Activated CD4-positive, alpha-beta T cell treated with anti-CD3 and anti-CD28 coated beads, Interleukin-2, amount 10 ng/mL, durations not matched to agents 24 days and 14 days (primary cell): ENCODE measurements at regions not wholly inside any gene's neighbourhood (a gene's known extent, or its start where the extent isn't known, plus 50 kb on each side); places are given as distances from the start of the nearest gene placed in this dataset.

Experiments used
- DNase-seq: peaks from one replicate; pipeline ENCODE4 v3.0.0; 2022
- H3K27ac Mint-ChIP-seq: one replicate; pipeline ENCODE4 v1.8.0; 2022; ENCODE audit warnings: mild to moderate bottlenecking, mixed read lengths
- H3K27me3 Mint-ChIP-seq: one replicate; pipeline ENCODE4 v1.8.0; 2022; ENCODE audit warnings: mixed read lengths
- H3K36me3 Mint-ChIP-seq: one replicate; pipeline ENCODE4 v1.8.0; 2022; ENCODE audit warnings: low read depth, mild to moderate bottlenecking, mixed read lengths
- H3K4me1 Mint-ChIP-seq: one replicate; pipeline ENCODE4 v1.8.0; 2021; ENCODE audit warnings: mixed read lengths
- H3K4me3 Mint-ChIP-seq: one replicate; pipeline ENCODE4 v1.8.0; 2022; ENCODE audit warnings: mild to moderate bottlenecking, moderate library complexity, mixed read lengths
- H3K9me3 Mint-ChIP-seq: one replicate; pipeline ENCODE4 v1.8.0; 2021; ENCODE audit warnings: mixed read lengths
- intact Hi-C: fragments of 100-400 bp; cut with micrococcal nuclease; formaldehyde crosslinking; loops from one replicate; pipeline ENCODE4 v1.15.1; 2023

DNA sequence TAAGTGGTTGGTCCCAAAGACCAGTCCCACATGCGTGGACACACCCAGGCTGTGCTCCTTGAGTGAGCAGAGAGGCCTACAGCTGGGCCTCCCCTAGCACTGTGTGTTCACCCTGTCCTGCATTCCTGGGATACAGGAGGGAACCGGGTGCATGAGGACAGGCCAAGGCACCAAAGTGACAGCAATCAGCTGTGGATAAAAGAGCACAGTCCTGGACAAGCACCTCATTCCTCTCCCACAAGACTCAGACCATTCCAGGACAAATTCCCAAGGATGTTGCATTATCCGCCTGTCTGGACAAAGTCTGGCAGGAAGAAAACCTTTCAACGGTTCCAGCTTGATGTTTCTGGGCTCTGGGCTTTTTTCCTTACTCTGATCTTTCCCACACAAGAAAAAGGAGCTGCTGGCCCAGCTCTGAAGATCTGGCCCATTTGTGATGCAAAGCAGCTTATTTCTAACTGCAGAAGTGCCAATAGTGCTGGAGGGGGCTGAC is 273.2 kb downstream of the ENC1 start:
- Mint-ChIP-seq H3K27ac (no peak overlapping the region), H3K27me3 (no peaks in the 10 kb centered on the region), H3K4me1 (no peaks in the 10 kb centered on the region), H3K36me3 (no peaks in the 10 kb centered on the region), H3K9me3 (no peaks in the 10 kb centered on the region), H3K4me3 (no peak overlapping the region)
- intact Hi-C loops = no loop called here
- DNase-seq = no peak

DNA sequence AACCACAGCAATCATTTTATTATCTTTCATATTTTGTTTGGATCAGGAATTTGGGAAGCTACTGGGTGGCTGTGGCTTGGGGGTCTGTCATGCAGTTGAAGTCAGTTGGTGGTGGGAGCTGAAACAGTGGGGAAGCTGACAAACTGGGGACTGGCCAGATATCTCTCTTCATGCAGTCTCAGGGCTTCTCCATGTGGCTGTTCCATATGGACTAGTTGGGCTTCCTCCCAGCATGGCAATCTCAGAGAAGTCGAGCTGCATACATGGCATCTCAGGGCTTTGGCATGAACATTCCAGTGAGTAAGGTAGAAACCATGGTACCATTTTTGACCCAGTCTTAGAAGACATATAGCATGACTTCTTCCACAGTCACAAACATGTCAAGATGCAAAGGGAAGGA is 274.8 kb downstream of the ENC1 start:
- DNase-seq = no peak
- H3K4me1 Mint-ChIP-seq = no peaks in the 10 kb centered on the region
- no peaks in the 10 kb centered on the region for H3K9me3 Mint-ChIP-seq
- intact Hi-C loops = no loop called here
- no peak overlapping the region for H3K27ac Mint-ChIP-seq
- no peaks in the 10 kb centered on the region for H3K36me3 Mint-ChIP-seq
- H3K4me3 Mint-ChIP-seq = no peak overlapping the region
- no peaks in the 10 kb centered on the region for H3K27me3 Mint-ChIP-seq

DNA sequence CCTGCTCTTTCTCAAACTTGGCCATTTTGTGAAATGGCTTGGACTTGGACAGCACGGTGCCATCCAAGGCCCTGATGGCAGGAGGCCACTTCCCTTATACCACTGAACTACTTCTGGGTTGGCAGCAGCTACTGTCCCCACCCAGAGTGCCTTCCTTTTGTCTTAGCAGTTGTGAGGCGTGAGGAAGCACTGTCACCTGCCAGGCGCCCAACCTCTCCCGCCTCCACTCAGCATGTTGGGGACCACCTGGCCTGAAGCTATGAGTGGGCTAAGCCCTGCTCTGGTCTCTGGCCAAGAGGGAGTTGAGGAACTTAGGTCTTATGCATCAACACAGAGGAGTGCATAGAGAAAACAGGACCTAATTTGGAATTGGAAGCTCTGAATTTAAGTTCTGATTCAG is 276.0 kb downstream of the ENC1 start:
- no peak for DNase-seq
- Mint-ChIP-seq H3K4me3 (no peak overlapping the region), H3K9me3 (no peaks in the 10 kb centered on the region), H3K4me1 (no peaks in the 10 kb centered on the region), H3K27me3 (no peaks in the 10 kb centered on the region), H3K27ac (no peak overlapping the region), H3K36me3 (no peaks in the 10 kb centered on the region)
- intact Hi-C loops = no loop called here

DNA sequence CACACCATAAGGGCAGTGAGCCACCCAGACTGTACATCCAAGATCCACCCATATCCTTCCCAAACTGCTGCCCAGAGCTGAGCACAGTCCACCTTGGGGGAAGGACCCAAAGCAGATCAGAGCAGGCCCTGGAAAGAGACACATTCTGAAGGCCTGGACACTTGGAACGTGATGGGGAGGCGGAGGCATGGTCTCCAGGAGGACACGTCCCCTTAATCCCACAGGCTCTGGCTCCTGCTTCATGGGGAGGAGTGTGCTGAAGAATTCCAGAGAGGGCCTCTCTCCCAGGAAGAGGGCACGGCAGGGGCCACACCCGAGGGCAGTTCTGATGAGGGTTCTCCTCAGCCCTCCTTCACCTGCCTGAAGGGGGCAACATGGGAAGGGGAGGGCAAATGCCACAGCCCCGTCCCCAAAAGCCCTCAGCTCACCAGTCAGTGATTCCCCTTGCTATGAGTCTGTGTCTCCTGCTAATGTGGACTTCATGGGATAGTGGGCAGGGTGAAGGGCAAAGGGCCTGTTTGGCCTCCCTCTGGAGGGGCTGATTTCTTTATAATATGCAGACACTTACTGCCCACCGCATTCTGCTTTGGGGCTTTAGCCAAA is 276.8 kb downstream of the ENC1 start:
- no peaks in the 10 kb centered on the region for H3K27me3 Mint-ChIP-seq
- no peak overlapping the region for H3K4me3 Mint-ChIP-seq
- H3K9me3 Mint-ChIP-seq = no peaks in the 10 kb centered on the region
- no peak for DNase-seq
- no peaks in the 10 kb centered on the region for H3K4me1 Mint-ChIP-seq
- H3K36me3 Mint-ChIP-seq = no peaks in the 10 kb centered on the region
- H3K27ac Mint-ChIP-seq = no peak overlapping the region
- intact Hi-C loops = no loop called here

GRCh38 chr5:74361406-74362358 is 278.8 kb downstream of the ENC1 start:
- no peaks in the 10 kb centered on the region for H3K9me3 Mint-ChIP-seq

DNA sequence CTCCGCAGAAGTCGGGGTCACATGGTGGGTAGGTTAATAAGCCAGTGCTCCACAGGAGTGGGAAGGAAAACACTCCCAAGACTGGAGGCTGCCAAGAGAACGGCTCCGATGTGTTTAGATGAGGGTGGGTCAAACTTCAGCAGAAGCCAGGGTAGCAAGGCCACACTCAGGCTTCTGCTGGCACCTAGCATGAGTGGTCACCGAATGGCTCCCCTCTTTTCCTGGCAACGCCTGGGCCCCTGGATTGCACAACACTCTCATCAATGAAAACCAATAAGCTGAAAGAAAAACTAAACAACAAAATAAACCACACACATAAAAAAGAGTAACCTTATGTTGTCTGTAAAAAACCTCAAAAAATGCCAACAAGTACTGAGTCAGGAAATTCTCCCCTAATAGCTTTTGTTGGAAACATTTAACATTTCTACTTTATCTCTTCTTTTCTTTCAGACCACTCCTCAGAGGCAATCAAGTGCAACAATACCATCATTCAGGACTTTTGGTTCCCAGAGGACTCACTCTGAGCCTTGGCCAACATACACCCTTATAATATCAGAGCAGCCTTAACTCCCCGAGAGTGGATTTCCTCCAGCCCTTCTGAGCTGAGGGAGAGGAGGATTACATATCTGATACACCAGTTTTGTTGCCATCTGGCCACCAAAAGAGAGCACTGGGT is 279.9 kb downstream of the ENC1 start:
- intact Hi-C loops = no loop called here
- Mint-ChIP-seq H3K4me3 (no peak overlapping the region), H3K36me3 (no peaks in the 10 kb centered on the region), H3K27ac (no peak overlapping the region), H3K4me1 (no peaks in the 10 kb centered on the region), H3K27me3 (peaks cover 2% of the 10 kb centered on the region), H3K9me3 (no peaks in the 10 kb centered on the region)
- DNase-seq = no peak

More at GRCh38 chr5:74361406-74362358, 278.8 kb downstream of the ENC1 start:
- no peak overlapping the region for H3K27ac Mint-ChIP-seq
- H3K36me3 Mint-ChIP-seq = no peaks in the 10 kb centered on the region
- H3K27me3 Mint-ChIP-seq = peaks cover 2% of the 10 kb centered on the region
- intact Hi-C loops = no loop called here
- no peaks in the 10 kb centered on the region for H3K4me1 Mint-ChIP-seq
- no peak for DNase-seq
- H3K4me3 Mint-ChIP-seq = no peak overlapping the region

GRCh38 chr5:74357827-74358226 is 282.7 kb downstream of the ENC1 start:
- intact Hi-C loops = no loop called here
- Mint-ChIP-seq H3K9me3 (no peaks in the 10 kb centered on the region), H3K27ac (no peak overlapping the region), H3K27me3 (peaks cover 2% of the 10 kb centered on the region), H3K4me3 (no peak overlapping the region), H3K4me1 (no peaks in the 10 kb centered on the region), H3K36me3 (no peaks in the 10 kb centered on the region)
- no peak for DNase-seq

GRCh38 chr5:74356009-74356695 is 284.4 kb downstream of the ENC1 start:
- no peak overlapping the region for H3K27ac Mint-ChIP-seq
- H3K4me1 Mint-ChIP-seq = no peaks in the 10 kb centered on the region
- no peak for DNase-seq
- intact Hi-C loops = no loop called here
- no peak overlapping the region for H3K4me3 Mint-ChIP-seq
- H3K9me3 Mint-ChIP-seq = peaks cover 3% of the 10 kb centered on the region
- peaks cover 2% of the 10 kb centered on the region for H3K27me3 Mint-ChIP-seq
- no peaks in the 10 kb centered on the region for H3K36me3 Mint-ChIP-seq

DNA sequence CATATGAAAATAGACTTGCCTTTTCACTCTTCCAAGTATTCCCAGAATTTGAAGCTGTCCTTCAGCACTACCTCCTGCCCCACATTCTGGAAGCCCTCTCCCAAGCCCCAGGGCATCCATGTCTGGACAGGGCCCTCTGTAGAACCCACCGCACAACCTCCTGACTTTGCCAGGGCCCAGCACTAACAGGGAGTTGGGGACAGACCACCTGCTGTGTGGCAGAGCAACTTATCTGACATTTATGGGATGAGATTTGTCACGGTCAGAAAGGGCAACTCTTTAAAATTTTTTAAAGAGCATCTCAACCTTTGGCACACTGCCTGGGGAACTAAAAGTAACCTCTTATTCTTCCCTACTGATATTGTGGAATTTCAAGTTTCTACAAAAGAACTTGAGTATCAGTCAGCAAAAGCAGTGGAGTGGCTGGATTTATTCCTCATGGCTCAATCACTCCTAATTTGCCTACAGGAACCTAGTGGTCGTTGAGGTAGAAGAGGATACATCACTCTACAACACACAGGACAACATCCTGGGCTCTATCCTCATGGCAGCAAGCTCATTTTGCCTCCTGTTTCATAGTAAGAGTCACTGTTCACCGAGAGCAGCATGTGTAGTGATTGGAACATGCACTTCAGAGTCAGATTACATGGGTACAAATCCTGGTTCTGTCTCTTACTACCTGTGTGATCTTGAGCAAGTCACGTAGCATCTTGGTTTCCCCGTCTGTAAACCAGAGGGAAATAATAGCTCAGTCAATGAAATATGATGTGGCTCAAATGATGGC is 285.3 kb downstream of the ENC1 start:
- H3K36me3 Mint-ChIP-seq = no peaks in the 10 kb centered on the region
- no peak overlapping the region for H3K27ac Mint-ChIP-seq
- no peak overlapping the region for H3K4me3 Mint-ChIP-seq
- intact Hi-C loops = no loop called here
- H3K9me3 Mint-ChIP-seq = peaks cover 3% of the 10 kb centered on the region
- no peaks in the 10 kb centered on the region for H3K4me1 Mint-ChIP-seq
- no peak for DNase-seq
- H3K27me3 Mint-ChIP-seq = peaks cover 2% of the 10 kb centered on the region

- DNase-seq = no peak
- Mint-ChIP-seq H3K27ac (no peak overlapping the region), H3K9me3 (peaks cover 3% of the 10 kb centered on the region), H3K27me3 (peaks cover 7% of the 10 kb centered on the region), H3K4me3 (no peak overlapping the region), H3K4me1 (no peaks in the 10 kb centered on the region), H3K36me3 (no peaks in the 10 kb centered on the region)
- intact Hi-C loops = no loop called here
These were observed 288.3 kb downstream of the ENC1 start for GRCh38 chr5:74352256-74352655.

GRCh38 chr5:74342948-74343682 is 297.4 kb downstream of the ENC1 start:
- no peak overlapping the region for H3K4me3 Mint-ChIP-seq
- intact Hi-C loops = no loop called here
- no peaks in the 10 kb centered on the region for H3K36me3 Mint-ChIP-seq
- H3K27ac Mint-ChIP-seq = no peak overlapping the region
- no peaks in the 10 kb centered on the region for H3K4me1 Mint-ChIP-seq
- H3K9me3 Mint-ChIP-seq = no peaks in the 10 kb centered on the region
- DNase-seq = no peak
- H3K27me3 Mint-ChIP-seq = peaks cover 9% of the 10 kb centered on the region

DNA sequence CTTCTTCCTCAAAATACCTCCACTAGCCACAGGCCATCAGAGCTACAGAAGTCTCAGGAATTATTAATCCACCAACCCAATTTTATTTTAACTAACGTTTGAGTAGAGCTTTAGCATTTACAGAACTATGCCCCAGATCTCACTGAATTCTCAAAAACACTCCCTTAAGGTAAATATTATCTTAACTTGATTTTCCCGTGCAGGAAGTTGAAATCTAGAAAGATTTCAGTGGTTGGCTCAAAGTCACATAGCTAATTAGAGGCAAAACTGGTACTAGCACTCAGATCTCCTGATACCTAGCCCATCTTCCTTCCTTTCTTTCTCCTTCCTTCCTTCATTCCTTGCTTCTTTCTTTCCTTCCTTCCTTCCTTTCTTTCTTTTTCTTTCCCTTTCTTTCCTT is 298.3 kb downstream of the ENC1 start:
- intact Hi-C loops = no loop called here
- H3K36me3 Mint-ChIP-seq = no peaks in the 10 kb centered on the region
- H3K4me1 Mint-ChIP-seq = no peaks in the 10 kb centered on the region

More for the DNA sequence above, 298.3 kb downstream of the ENC1 start:
- Mint-ChIP-seq H3K9me3 (no peaks in the 10 kb centered on the region), H3K27me3 (peaks cover 4% of the 10 kb centered on the region), H3K27ac (no peak overlapping the region), H3K4me3 (no peak overlapping the region)
- DNase-seq = no peak
